ENCODE measurements at regions not wholly inside any gene's neighbourhood (a gene's known extent, or its start where the extent isn't known, plus 50 kb on each side); places are given as distances from the start of the nearest gene placed in this dataset.

DNA sequence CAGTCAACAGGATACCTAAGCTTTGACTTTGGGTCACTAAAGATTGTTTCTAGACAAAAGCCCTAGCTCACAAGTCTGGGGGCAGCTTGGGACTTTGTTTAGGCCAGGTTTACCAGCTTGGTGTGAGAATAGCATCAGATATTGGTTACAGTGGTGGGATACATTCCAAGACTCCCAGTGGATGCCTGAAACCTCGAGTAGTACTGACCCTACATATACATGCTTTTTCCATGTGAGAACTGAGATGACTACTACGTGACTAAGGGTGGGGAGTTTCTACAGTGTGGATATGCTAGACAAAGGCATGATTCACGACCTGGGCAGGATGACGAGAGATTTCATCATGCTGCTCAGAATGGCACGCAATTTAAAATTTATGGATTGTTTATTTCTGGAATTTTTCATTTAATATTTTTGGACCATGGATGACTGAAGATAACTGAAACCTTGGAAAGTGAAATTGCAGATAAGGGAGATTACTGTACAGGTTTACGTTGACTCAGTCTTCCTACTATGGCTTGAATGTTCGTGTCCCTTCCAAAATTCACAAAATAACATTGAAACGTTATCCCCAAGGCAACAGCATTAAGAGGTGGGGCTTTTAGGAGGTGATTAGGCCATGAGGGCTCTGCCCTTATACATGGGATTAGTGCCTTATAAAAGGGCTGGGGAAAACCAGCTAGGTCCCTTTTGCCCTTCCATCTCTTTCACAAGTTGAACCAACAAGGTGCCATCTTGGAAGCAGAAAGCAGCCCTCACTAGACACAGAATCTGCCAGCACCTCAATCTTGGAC lies 50.2 kb upstream of the CTAGE1 start:
- DNase-seq (ENCODE audit: low spot score): peak; percentile 56

DNA sequence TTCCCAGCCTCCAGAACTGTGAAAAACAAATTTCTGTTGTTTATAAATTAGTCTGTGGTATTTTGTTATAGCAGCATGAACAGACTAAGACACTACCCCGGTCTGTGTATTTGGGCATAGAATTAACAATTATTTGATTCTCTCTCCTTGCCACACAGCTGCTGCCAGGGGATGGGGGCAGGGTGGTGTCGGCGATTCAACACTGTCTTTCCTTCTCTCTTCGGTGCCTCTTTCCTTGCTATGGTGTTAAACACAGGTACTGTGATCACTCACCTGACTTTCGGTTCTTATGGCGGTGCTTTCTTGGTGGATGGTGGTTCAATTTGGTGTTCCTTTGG lies 50.8 kb upstream of the CTAGE1 start:
- no peak for DNase-seq (ENCODE audit: low spot score)

DNA sequence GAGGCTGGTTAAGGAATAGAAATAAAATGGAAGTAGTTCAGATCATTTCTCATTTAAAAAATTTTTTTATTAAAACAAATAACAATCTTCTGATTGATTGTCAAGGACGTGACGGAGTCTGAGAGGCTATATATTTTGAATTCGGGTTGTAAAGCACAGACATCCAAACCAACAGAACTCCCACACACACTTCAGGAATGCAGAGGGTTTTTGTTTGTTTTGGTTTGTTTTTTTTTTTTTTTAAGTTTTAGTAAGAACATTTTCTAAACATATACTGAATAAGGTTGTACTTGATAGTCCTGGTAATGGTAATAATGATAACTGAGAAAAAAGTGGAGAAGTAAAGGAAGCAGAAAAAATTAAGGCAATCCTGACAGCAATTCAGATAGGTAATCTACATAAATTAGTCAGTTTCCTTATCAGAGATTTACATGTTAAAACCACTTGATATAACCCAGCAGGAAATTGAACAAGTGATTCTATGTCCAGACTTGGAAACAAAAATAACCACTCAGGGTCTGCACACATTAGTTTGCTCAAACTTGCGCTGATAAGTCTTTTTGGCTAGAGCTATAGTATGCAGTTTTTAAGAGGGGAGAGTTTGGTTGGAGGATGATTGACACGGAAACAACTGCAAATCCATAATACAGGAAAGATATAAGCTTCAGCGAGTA lies 51.5 kb upstream of the CTAGE1 start:
- no peak for DNase-seq (ENCODE audit: low spot score)

DNA sequence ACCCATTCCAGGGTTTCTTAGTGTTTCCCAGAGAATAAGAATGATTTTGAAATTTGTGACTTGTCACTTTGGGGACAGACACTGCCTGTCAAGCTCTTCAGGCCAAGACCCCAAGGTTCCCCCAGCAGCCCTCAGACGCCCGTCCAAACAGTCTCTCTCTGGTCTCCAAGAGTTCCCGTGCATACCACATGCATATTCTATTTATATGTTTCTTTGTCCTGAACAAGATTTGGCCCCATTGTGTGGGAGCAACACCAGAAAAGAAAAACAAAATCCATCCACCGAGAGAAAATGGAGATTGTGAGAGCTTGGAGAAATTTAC lies 52.2 kb upstream of the CTAGE1 start:
- DNase-seq (ENCODE audit: low spot score): no peak

DNA sequence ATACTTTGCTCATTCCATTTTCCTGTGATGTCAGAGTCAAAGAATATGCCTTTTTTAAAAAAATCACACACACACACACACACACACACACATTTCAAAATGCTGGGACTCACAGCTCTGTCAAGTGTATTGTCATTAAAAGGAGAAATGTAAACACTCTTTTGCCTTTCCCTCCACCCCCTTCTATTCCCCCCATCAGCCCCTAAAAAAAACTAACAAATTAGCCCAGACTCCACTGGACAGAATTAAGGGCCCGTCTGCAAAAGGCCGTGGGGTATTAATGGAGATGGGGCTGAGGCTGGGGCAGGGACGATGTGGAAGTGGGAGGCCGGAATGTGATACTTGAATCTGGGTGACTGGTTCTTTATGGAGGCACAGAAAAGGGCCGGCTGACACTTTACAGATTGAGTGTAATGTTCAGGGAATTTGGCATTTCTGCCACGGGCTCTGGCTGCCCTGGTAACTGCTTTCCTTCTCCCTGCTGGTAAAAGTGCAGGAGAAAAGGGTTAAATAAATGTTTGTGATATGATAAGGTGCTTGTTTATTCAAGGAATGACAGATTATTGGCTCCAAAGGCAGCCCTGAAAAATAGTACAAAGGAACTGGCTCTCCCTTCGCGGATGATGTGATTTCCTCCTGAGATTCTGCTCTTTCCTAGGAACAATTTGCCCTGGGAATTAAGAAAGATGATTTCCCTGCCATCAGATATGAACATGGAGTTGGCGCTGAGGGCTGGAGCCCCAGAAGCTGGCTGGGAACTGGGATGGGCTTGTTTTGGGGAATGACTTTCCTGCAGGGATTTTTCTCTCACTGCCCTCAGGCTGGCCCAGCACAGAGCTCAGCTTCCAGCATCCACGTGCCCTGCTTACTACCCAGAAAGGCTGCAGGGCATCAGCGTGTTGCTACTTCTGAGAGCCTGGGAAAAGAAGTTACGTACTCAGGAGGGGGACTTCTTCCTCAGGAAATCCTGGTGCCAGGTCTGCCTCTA lies 52.8 kb upstream of the CTAGE1 start:
- DNase-seq (ENCODE audit: low spot score): no peak

DNA sequence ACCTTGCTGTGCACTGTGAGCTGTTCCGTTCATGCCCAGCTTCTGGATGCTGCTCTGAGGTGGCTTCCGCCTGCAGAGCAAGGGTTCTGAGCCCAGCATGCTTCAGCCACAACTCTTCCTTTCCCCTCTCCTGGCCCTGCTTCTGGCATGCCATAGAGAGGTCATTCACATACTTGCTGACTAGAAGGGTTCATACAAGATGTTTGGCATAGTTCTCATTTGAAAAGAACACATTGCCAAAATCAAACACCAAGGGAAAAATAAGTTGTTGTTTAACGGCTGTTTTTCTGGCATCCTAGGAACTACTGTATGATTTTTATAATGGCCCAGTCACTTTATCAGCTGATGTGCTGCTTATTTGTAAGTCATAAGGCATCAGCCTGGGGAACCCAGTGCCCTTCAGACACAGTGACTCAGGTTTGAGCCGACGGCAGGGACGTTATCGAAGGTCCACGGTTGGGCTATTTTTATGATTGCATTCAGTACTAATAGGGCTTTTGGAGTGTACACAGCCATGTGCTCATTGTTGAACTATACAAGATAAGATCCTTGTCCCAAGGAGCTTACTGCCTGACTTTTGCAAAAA lies 53.9 kb upstream of the CTAGE1 start:
- DNase-seq (ENCODE audit: low spot score): no peak

DNA sequence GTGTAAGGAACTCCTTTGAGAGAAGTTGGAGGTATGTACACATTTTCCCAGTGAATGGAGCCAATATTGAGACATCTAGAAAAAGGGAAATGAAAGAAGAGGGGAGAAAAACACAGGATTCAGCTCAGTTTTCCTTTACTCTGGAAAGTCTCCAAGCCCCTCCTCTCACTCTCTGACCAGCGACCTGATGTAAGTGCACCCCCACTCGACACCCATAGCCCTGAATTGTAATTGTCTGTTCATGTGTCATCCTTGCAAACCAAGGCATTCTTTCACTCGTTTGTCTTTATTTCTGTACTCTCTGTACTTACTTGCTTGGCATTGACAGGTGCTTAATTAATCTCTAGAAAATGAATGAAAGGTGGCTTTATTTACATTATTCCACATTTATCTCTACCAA lies 55.7 kb upstream of the CTAGE1 start:
- no peak for DNase-seq (ENCODE audit: low spot score)

DNA sequence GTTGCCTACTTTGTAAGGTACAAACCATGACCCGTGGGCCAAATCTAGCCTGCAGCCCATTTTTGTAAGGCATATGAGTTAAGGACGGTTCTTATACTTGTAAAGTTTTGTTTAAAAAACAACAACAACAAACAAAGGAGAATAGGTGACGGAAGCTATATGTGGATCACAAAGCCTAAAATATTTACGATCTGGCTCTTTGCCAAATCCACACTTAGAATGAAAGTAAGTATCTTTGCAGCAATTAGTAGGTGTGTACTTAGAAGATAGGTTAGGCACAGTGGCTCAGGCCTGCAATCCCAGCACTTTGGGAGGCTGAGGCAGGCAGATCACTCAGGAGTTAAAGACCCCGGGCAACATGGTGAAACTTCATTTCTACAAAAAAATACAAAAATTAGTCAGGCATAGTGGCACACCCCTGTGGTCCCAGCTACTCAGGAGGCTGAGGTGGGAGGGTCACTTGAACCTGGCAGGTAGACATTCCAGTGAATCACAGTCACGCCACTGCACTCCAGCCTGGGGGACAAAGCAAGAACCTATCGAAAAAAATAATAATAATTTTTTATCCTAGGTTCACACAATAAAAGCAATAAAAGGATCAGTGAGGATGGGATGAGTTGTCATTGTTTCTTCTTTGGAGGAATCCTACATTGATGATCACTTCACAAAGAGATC lies 57.8 kb upstream of the CTAGE1 start:
- DNase-seq (ENCODE audit: low spot score): peak; percentile 31

DNA sequence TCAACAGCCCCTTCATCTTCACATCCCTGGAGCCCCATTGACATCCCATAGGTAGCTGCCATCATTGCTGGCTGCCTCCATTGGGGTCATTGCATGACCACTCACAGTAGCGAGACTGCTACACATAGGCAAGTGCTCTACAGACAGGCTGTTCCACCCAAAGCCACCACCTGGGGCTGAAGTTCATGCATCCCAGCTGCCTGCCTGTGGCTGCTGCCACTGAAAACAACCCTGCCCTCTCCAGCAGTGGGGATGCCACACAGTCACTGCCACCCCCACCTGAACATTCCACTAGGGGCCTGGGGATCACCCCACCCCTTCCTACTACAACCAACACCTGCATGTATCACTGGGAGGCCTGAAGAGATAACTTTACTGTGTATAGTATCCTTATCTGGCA lies 59.5 kb upstream of the CTAGE1 start:
- DNase-seq (ENCODE audit: low spot score): no peak

DNA sequence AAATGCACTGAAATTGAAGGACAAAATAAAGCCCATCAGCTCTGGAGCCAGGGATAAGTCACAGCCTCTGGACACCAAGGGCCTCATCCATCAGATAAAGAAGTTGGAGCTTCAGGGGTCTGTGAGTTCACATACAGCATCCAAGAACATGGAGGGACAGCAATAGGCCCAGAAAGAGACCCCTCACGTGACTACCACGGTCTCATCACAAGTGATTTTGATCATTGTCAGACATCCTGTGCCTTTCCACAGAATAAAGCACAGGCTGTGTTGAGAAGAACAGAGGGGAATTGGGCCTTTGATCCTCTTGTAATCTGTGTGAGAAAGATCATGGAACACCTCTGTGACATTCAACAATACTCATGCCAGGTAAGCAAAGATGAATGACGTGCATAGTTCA lies 65.2 kb upstream of the CTAGE1 start:
- DNase-seq (ENCODE audit: low spot score): no peak

DNA sequence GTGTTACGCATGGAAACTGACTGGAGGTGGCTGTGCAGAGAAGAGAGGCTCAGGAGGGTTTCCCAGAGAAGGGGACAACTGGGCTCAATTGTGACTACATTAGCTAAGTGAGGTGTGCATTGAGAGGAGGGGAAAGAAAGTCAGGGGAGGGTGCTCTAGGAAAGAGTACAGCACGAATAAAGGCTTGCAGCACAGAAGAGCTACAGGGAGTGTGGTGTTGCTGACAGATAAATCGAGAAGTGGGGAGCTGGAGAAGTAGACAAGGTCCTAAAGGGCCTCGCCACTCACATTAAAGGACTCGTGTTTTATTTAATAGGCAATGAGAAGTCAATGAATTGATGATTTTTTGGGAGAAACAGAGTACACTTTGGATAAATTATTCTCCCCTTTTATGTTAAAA lies 65.7 kb upstream of the CTAGE1 start:
- DNase-seq (ENCODE audit: low spot score): no peak

DNA sequence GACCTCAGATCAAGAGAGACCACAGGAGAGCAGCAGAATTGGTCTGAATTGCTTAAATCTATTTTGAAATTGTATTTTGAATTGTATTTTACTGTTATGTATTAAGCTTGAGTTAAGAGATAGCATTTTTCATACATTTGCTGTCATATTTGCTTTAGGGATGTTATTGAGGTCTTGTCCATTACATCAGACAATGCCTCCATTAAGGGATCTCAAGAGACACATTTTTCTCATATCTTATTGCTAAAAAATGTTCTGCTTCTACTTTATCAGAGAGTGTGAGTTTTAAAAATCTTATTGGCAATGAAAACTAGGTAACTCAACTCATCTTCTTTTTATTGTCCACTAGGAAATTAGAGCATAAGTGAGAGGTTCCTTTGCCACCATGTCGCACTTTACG lies 66.8 kb upstream of the CTAGE1 start:
- DNase-seq (ENCODE audit: low spot score): no peak

DNA sequence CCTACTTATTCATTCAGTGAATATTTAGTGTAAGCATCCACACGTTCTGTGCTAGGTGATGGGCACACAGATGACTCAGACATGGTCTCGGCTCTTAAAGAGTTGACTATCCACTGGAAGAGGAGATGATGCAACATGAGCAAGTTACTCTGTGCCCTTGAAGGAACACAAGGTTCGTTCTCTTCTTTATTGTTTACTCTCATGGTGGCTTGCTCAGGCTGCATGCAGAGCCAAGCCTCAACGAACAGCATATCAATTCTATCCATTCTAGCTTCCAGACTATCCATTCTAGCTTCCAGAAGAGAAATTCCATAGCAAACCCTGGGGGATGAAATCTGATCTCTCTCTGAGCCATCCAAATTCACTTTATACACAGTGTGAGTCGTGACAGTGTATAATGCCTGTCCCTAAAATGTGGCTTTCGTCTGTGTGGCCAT lies 68.1 kb upstream of the CTAGE1 start:
- no peak for DNase-seq (ENCODE audit: low spot score)

DNA sequence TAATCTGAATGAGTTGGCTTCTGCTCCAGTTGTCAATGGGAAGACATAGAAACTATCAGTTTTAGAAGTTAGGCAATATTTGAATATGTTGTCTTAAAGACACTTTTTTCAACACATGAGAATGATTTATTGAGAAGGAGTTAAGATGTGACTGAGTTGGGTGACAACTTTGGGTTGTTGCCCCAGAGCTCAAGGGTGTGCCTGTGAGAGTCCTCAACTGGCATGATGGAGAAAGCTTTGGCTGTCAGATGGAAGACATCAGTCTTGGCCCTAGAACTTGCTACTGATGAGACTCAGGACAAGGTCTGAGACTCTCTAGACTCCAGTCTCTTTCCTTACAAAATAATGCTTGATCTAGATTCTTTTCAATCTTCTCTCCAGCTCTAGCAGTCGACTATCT lies 69.0 kb upstream of the CTAGE1 start:
- DNase-seq (ENCODE audit: low spot score): no peak

DNA sequence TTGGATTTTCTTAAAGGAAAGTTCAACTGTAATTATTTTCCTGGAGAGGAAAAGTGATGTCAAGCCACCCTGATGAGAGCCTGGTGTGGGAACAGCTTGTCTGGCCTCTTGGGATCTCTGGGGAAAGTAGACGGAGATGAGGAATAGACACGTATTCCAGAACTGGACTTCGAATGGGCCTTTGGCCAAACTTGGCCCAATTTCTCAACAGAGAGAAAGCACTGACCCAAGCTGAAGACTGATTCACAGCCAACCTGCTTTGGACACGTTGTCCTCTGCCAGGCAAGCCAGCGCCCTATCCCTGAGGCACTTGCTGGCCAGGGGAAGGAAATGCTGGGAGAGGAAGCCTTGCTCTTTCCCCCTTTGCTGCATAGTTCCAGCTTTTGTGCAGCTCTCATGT lies 70.8 kb upstream of the CTAGE1 start:
- no peak for DNase-seq (ENCODE audit: low spot score)

DNA sequence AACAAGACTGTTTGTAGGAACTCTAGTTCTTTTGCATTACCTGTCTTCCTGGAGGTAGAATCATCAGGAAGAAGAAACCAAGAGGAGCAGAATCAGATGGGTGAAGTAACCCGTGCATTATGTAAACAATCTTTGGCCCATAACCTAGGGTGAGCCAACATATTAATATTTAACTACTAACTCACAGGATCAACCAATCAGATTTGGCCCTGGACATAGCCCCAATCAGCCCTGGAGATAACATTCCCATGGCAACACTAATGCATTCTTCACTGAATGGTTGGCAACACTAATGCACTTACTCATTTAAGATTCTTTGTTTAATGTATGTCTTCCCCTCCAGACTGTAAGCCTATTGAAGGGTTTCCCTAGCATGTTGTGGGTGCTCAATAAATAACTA lies 72.0 kb upstream of the CTAGE1 start:
- DNase-seq (ENCODE audit: low spot score): peak; percentile 63

DNA sequence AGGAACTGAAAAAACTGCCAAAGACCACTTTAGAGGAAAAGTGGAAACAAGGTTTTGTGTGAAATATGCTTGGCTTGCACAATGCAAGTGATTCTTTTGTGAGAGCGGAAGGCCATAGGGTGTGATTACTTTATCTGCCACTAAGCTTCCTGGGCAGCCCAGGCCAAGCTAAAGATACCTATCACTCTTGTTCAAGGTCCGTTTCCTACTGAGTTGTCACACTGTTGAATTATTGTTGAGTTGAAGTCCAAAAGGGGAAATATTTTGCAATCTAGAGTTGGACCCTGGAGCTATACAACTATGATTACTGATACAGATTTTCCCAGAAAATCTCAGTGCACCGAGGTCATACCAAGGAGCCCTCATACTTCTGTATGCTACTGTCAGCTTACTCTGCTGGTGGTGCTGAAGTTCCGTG lies 72.7 kb upstream of the CTAGE1 start:
- DNase-seq (ENCODE audit: low spot score): peak; percentile 25

DNA sequence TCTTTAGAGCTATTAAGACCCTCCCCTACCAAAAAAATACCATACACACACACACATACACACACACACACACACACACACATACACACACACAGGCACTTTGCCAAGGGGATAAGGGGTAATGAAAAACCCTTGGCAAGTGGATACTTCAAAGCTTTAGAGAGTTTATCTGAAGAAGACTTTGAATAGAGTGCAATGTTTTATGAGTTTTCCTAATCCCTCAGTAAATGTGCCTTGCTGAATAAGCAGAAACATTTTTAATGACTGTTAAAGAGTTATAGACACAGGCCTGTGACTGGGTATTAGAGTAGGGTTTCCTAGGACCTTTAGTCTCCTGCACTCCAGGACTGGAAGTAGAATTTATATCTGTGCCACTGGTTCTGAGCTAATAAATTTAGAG lies 75.5 kb upstream of the CTAGE1 start:
- no peak for DNase-seq (ENCODE audit: low spot score)

DNA sequence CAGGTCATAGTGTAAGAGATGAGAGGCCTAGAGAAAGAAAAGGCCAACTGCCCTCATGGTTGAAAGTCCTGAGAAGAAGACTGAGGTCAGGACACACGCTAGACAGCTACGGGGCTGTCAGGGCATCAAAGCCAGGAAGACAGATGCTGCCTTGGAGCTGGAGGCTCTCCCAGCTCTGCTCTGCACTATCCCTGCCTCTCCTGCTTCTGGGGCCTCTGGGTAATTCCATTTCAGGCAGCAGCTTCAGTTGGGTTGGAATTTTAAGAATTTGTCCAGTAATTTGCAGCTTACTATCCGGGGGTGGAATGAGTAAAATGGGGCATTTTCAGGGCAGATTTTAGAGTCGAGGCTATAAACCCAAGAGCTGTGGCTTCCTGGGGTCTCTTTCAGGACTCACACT lies 76.2 kb upstream of the CTAGE1 start:
- DNase-seq (ENCODE audit: low spot score): no peak

DNA sequence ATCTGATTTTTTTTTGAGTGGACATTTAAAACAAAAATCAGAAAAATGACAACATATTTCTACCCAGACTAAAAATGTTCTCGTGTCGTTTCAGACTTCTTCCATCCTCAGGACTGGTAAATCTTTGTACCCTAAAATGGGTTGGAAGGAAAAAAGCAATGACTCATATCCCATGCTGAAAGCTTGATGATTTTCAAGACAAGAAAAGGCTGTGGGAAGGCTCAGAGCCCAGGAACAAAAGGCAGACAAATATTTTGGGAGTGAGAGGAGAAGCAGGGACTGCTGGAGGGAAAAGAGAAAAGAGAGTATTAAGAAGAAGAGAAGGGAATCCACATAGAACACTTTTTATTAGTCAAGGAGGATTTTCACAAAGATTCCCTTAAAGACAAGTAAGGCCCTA lies 77.1 kb upstream of the CTAGE1 start:
- no peak for DNase-seq (ENCODE audit: low spot score)

DNA sequence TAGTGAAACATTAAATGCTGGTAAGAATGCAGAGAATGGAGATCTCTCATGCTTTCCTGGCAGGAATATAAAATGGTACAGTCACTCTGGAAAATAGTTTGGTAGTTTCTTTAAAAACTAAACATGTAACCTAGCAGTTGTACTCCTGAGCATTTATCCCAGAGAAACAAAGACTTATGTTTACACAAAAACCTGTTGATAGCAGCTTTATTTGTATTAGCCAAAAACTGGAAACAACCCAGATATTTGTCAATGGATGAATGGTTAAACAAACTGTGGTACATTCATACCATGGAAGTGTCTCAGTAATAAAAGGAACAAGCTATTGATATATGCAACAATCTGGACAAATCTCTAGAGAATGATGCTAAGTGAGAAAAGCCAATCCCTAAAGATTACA lies 81.7 kb upstream of the CTAGE1 start:
- DNase-seq (ENCODE audit: low spot score): no peak

DNA sequence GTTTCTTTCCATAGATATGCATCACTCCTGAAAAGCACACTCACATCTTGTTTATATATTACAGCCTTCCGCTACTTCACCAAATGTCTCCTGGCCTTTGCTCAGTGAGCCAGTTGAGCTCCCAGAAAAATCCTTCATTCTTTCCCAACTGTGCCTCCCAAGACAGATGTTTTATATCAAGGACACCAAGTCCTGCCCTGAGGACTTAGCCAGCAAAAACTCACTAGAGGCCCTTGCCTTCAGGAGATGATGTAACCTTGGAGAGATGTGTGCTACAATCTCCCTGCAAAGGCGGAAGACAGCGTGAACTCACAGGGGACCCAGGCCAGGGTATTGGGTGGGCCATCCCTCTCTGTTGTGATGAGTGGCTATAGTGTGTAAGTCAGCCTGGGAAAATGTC lies 86.1 kb upstream of the CTAGE1 start:
- DNase-seq (ENCODE audit: low spot score): no peak

All from HT-29 (cell line).